ENCODE measurements at regions not wholly inside any gene's neighbourhood (a gene's known extent, or its start where the extent isn't known, plus 50 kb on each side); places are given as distances from the start of the nearest gene placed in this dataset.

- Histone ChIP-seq H3K4me1 (ENCODE audit: control insufficient read depth in 5 of 5, insufficient read depth in 5 of 5, low read length in 5 of 5) (no peaks in the 10 kb centered on the region), H3K36me3 (ENCODE audit: control insufficient read depth in 4 of 4, insufficient read depth in 4 of 4, low read length in 4 of 4) (no peaks in the 10 kb centered on the region), H3K9ac (ENCODE audit: insufficient read depth in 1 of 2, low read length in 2 of 2) (no peak overlapping the region), H3K27ac (ENCODE audit: low read depth in 1 of 2, low read length in 1 of 2) (no peak overlapping the region), H3K4me3 (no peak overlapping the region), H3K9me3 (ENCODE audit: control insufficient read depth in 4 of 4, insufficient read depth in 3 of 4, low read length in 3 of 4) (no peaks in the 10 kb centered on the region), H3K27me3 (ENCODE audit: control insufficient read depth in 3 of 3, insufficient read depth in 3 of 3, low read length in 2 of 3) (no peaks in the 10 kb centered on the region)
- WGBS, 2 donors: 88 to 89% methylated on average over 4 of the region's 4 CpGs
- ATAC-seq (ENCODE audit: insufficient read depth, low FRiP score) (no peak), DNase-seq (no peak)
- TF ChIP-seq CTCF (IDR thresholded peaks at IDR 0.05; ENCODE audit: control extremely low read depth, extremely low read depth): no peak
Observed at GRCh38 chr3:102643546-102643945, 208.7 kb downstream of the ZPLD1 start.

GRCh38 chr3:102646557-102646956 lies 211.7 kb downstream of the ZPLD1 start:
- DNase-seq (no peak), ATAC-seq (ENCODE audit: insufficient read depth, low FRiP score) (no peak)
- H3K36me3 ChIP-seq (ENCODE audit: control insufficient read depth in 4 of 4, insufficient read depth in 4 of 4, low read length in 4 of 4): no peaks in the 10 kb centered on the region
- TF ChIP-seq CTCF (IDR thresholded peaks at IDR 0.05; ENCODE audit: control extremely low read depth, extremely low read depth): no peak
- no peak overlapping the region for H3K4me3 ChIP-seq
- no peak overlapping the region for H3K27ac ChIP-seq (ENCODE audit: low read depth in 1 of 2, low read length in 1 of 2)
- H3K9ac ChIP-seq (ENCODE audit: insufficient read depth in 1 of 2, low read length in 2 of 2): no peak overlapping the region
- WGBS, 2 donors: 93% methylated on average over 2 of the region's 2 CpGs
- H3K9me3 ChIP-seq (ENCODE audit: control insufficient read depth in 4 of 4, insufficient read depth in 3 of 4, low read length in 3 of 4): no peaks in the 10 kb centered on the region
- H3K27me3 ChIP-seq (ENCODE audit: control insufficient read depth in 3 of 3, insufficient read depth in 3 of 3, low read length in 2 of 3): no peaks in the 10 kb centered on the region
- no peaks in the 10 kb centered on the region for H3K4me1 ChIP-seq (ENCODE audit: control insufficient read depth in 5 of 5, insufficient read depth in 5 of 5, low read length in 5 of 5)

- H3K36me3 ChIP-seq (ENCODE audit: control insufficient read depth in 4 of 4, insufficient read depth in 4 of 4, low read length in 4 of 4): no peaks in the 10 kb centered on the region
- no peaks in the 10 kb centered on the region for H3K4me1 ChIP-seq (ENCODE audit: control insufficient read depth in 5 of 5, insufficient read depth in 5 of 5, low read length in 5 of 5)
- no peaks in the 10 kb centered on the region for H3K9me3 ChIP-seq (ENCODE audit: control insufficient read depth in 4 of 4, insufficient read depth in 3 of 4, low read length in 3 of 4)
- H3K27ac ChIP-seq (ENCODE audit: low read depth in 1 of 2, low read length in 1 of 2): no peak overlapping the region
- no peak for TF ChIP-seq CTCF (IDR thresholded peaks at IDR 0.05; ENCODE audit: control extremely low read depth, extremely low read depth)
- WGBS, 2 donors: 96 to 99% methylated on average over 3 of the region's 3 CpGs
- no peaks in the 10 kb centered on the region for H3K27me3 ChIP-seq (ENCODE audit: control insufficient read depth in 3 of 3, insufficient read depth in 3 of 3, low read length in 2 of 3)
- no peak for ATAC-seq (ENCODE audit: insufficient read depth, low FRiP score)
- DNase-seq: no peak
- no peak overlapping the region for H3K9ac ChIP-seq (ENCODE audit: insufficient read depth in 1 of 2, low read length in 2 of 2)
- no peak overlapping the region for H3K4me3 ChIP-seq
Observed at GRCh38 chr3:102660653-102661052, 225.8 kb downstream of the ZPLD1 start.

GRCh38 chr3:102661707-102662497 lies 227.1 kb downstream of the ZPLD1 start:
- no peak for DNase-seq
- Histone ChIP-seq H3K27ac (ENCODE audit: low read depth in 1 of 2, low read length in 1 of 2) (no peak overlapping the region), H3K9ac (ENCODE audit: insufficient read depth in 1 of 2, low read length in 2 of 2) (no peak overlapping the region), H3K4me3 (no peak overlapping the region), H3K4me1 (ENCODE audit: control insufficient read depth in 5 of 5, insufficient read depth in 5 of 5, low read length in 5 of 5) (no peaks in the 10 kb centered on the region), H3K36me3 (ENCODE audit: control insufficient read depth in 4 of 4, insufficient read depth in 4 of 4, low read length in 4 of 4) (no peaks in the 10 kb centered on the region), H3K9me3 (ENCODE audit: control insufficient read depth in 4 of 4, insufficient read depth in 3 of 4, low read length in 3 of 4) (no peaks in the 10 kb centered on the region), H3K27me3 (ENCODE audit: control insufficient read depth in 3 of 3, insufficient read depth in 3 of 3, low read length in 2 of 3) (no peaks in the 10 kb centered on the region)
- ATAC-seq (ENCODE audit: insufficient read depth, low FRiP score): no peak
- 81 to 86% methylated on average over 5 of the region's 5 CpGs for WGBS, 2 donors
- TF ChIP-seq CTCF (IDR thresholded peaks at IDR 0.05; ENCODE audit: control extremely low read depth, extremely low read depth): no peak

All from lung (tissue), 11 donors.